Femur (tissue), 1 donor: ENCODE measurements at regions not wholly inside any gene's neighbourhood (a gene's known extent, or its start where the extent isn't known, plus 50 kb on each side); places are given as distances from the start of the nearest gene placed in this dataset.
"Not testable (repeated sequence)": the region's sequence is repeated elsewhere in the genome, so short reads cannot be mapped to it uniquely, and the experiment has no call there.

Source experiments
- DNase-seq: peaks from one replicate; pipeline ENCODE4 v3.0.0-alpha.2; 2017

GRCh38 chr22:22296047-22296446, 51.5 kb downstream of the VPREB1 start:
- DNase-seq, result not testable (repeated sequence)

- not testable (repeated sequence) for DNase-seq
These were observed 52.7 kb downstream of the VPREB1 start for GRCh38 chr22:22297159-22297793.

DNA sequence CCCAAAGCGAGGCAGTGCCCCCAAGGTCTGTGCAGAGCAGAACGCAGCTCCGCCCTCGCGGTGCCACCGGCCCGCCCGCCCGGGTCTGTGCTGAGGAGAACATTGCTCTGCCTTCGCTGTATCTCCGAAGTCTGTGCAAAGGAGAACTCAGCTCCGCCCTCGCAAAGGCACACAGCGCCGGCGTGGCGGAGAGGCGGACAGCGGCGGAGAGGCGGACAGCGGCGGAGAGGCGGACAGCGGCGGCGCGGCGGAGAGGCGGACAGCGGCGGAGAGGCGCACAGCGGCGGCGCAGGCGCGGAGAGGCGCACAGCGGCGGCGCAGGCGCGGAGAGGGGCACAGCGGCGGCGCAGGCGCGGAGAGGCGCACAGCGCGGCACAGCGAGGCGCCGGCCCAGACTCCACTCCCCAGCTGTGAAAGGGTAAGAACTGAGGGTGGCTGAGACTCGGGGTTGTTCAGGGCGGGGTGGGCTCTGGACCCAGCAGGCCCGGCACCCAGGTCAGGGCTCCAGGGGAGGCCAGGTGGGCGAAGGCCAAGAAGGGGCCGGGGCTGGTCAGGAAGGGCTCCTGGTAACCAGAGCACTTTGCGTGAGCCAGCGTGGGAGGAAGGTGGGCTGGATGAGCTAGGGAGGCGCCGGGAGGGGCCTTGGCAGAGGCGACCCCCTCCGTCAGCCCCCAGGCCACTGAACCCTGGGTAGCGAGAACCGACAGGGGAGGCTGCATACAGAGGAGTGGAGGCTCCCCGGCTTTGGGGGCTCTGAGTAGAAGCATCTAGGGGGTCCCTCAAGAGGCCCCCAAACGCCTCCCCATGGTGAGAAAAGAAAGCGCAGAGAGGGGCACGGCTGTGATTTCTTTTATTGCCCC, 53.4 kb downstream of the VPREB1 start:
- peak; percentile 79 for DNase-seq

GRCh38 chr22:22298654-22299009, 54.0 kb downstream of the VPREB1 start:
- DNase-seq, result not testable (repeated sequence)

GRCh38 chr22:22300511-22300910, 55.9 kb downstream of the VPREB1 start:
- not testable (repeated sequence) for DNase-seq

DNA sequence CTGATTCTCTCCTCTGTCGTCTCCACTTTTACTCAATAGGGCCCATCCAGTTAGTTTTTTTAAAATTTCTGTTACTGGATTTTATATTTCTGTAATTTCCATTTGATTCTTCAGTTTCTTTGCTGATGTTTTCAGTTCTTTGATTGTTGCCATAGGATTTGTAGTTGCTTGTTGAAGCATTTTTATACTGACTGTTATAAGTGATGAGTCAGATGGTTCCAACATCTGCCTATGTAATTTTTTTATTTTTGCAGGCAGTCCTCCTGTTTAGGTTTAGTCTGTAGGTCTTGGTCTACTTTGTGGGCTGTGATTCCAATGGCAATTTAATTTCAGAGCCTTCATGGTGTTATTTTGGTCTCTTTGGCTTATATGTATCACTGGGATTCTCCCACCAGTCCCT, 56.4 kb downstream of the VPREB1 start:
- DNase-seq, result not testable (repeated sequence)

GRCh38 chr22:22316589-22316988, 72.0 kb downstream of the VPREB1 start:
- DNase-seq, result no peak

- no peak for DNase-seq
These were observed 74.3 kb downstream of the VPREB1 start for GRCh38 chr22:22318723-22319465.

DNA sequence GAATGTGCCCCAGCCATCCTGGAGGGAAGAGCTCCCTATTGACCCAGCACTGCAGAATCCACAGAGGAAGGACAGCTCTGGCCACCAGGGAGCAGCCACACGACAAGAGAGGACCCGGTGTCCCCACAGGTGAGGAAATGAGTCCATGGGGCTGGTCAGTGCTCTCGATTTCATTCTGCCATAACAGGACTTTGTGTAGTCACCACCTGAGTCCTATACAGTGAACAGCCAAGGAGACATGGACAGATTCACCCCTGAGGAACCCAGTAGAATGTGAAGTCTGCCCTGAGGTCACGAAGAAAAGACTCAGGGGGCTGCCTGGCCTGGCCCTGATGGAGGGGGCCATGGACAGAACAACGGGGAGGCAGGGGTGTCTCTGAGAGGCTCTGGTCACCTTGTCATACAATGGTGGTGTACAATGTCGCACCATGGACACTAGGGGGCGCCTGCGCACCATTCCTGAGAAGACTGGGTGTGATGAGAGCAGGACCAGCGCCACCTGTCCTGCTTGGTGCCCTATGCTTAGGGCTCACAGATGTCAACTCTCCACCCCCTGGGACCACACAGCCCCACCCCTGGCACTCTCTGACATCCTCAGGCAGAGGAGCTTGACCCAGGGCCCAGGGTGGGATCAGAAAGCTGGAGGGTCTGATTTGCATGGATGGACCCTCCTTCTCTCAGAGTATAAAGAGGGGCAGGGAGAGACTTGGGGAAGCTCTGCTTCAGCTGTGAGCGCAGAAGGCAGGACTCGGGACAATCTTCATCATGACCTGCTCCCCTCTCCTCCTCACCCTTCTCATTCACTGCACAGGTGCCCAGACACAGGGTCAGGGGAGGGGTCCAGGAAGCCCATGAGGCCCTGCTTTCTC, 77.4 kb downstream of the VPREB1 start:
- DNase-seq, result peak; percentile 68

DNA sequence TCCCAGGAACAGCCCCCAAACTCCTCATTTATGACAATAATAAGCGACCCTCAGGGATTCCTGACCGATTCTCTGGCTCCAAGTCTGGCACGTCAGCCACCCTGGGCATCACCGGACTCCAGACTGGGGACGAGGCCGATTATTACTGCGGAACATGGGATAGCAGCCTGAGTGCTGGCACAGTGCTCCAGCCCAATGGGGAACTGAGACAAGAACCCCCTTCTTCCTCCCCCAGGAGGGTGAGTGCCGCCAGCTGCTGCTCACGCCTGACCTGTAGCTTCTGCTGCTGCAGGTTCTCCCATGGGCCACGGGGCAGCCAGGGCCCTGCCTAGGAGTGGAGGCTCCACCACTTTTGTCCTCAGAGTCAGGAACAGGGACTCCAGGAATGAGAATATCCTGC, 78.2 kb downstream of the VPREB1 start:
- DNase-seq, result no peak

- DNase-seq, result no peak
These were observed 83.1 kb downstream of the VPREB1 start for GRCh38 chr22:22327723-22328122.

- DNase-seq, result no peak
These were observed 85.2 kb downstream of the VPREB1 start for GRCh38 chr22:22329792-22330191.

GRCh38 chr22:22335640-22336039, 91.1 kb downstream of the VPREB1 start:
- not testable (repeated sequence) for DNase-seq

DNA sequence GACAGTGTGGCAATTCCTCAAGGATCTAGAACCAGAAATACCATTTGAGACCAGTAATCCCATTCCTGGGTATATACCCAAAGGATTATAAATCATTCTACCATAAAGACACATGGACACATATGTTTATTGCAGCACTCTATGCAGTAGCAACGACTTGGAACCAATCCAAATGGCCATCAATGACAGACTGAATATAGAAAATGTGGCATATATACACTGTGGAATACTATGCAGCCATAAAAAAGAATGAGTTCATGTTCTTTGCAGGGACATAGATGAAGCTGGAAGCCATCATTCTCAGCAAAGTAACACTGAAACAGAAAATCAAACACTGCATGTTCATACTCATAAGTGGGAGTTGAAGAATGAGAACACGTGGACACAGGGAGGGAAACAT, 91.7 kb downstream of the VPREB1 start:
- DNase-seq, result not testable (repeated sequence)

GRCh38 chr22:22338778-22339177, 94.2 kb downstream of the VPREB1 start:
- DNase-seq, result not testable (repeated sequence)

DNA sequence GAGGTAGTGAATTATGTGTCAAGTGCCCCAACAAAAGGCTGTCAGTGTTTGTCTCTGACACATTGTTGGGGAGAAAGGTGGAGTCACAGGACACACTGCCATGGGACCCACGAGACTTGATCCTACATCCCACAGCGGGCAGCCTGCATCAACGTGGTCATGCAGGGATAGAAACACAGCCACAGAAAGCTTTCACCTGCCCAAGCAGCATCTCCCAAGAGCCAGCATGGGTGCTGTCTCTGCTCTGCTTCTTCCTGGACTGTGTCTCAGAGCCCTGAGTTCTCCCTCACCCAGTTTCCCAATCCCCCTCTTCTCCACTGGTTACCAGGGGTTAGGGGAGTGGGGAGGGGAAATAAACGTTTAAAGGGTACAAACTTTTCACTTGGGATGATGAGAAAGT, 97.2 kb downstream of the VPREB1 start:
- no peak for DNase-seq

GRCh38 chr22:22342697-22343580, 98.4 kb downstream of the VPREB1 start:
- DNase-seq, result no peak

- DNase-seq, result no peak
These were observed 99.2 kb downstream of the VPREB1 start for GRCh38 chr22:22343581-22344296.

DNA sequence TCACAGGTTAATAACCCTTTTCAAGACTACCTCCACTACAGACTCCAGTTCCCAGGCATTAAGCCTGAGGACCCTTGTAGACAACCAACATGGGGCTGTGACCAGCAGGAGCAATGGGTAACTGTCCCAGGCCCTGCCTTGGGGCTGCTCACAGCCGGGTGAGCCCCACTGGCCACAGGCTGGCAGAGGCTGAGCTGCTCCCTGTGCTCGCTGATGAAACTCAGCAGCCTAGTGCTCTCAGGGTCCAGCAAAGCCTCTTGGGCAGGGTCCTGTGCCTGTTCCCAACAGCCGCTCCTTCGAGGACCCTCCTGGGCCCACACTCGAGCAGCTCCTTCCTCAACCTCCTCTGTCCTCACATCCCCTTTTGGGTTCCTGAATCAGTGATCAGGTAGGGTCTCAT, 99.8 kb downstream of the VPREB1 start:
- no peak for DNase-seq

DNA sequence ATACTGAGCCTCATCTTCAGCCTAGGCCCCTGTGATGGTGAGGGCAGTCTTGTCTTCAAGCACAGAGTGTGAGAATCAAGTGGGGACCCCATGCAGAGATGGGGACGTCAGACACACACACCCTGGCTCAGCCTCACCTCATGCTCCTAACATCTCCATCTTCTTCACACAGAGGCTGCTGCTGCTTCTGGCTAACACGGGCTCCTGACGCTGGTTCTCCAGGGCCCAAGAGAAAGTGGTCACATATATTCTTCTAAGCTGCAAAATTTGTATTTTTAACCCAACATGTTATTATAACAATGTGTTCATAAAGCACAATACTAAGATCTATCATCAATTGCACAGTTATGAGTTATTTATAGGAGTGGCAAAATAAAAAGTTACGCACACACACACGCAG, 101.2 kb downstream of the VPREB1 start:
- no peak for DNase-seq
